WTC11 (cell line): ENCODE measurements at regions not wholly inside any gene's neighbourhood (a gene's known extent, or its start where the extent isn't known, plus 50 kb on each side); places are given as distances from the start of the nearest gene placed in this dataset.

ENCODE experiments used
- ATAC-seq: fragments of 200-7000 bp; cut with Tn5 transposase; 2 replicates; pipeline ENCODE4 v1.10.0; 2021; ENCODE audit warnings: mild to moderate bottlenecking, moderate library complexity
- CTCF ChIA-PET: fragments of 300-600 bp; sonication (Branson Sonifier 250); formaldehyde crosslinking; loops from one replicate; lab custom pipeline; 2021; ENCODE audit warnings: antibody characterized with exemption; lab: Charles Lee
- POLR2A ChIA-PET: fragments of 350-600 bp; sonication (Branson Sonifier 250); formaldehyde crosslinking; loops from one replicate; lab custom pipeline; 2021; ENCODE audit warnings: antibody characterized with exemption; lab: Charles Lee
- DNase-seq: peaks from one replicate; pipeline ENCODE4 v3.0.0; 2021; ENCODE audit warnings: low spot score
- H3K27ac Mint-ChIP-seq: 2 replicates; pipeline ENCODE4 v1.8.0; 2021; ENCODE audit warnings: mixed read lengths
- H3K27me3 Mint-ChIP-seq: 2 replicates; pipeline ENCODE4 v1.8.0; 2021; ENCODE audit warnings: low read depth, mild to moderate bottlenecking, moderate library complexity, mixed read lengths
- H3K36me3 Mint-ChIP-seq: 2 replicates; pipeline ENCODE4 v1.8.0; 2021; ENCODE audit warnings: mixed read lengths
- H3K4me1 Mint-ChIP-seq: 2 replicates; pipeline ENCODE4 v1.8.0; 2022; ENCODE audit warnings: mixed read lengths
- H3K4me3 Mint-ChIP-seq: 2 replicates; pipeline ENCODE4 v1.8.0; 2021; ENCODE audit warnings: mild to moderate bottlenecking, moderate library complexity, mixed read lengths
- H3K9me3 Mint-ChIP-seq: 2 replicates; pipeline ENCODE4 v1.8.0; 2021; ENCODE audit warnings: mixed read lengths
- ATF1 ChIP-seq: sonication (generic); formaldehyde crosslinking; IDR thresholded peaks from 2 replicates; pipeline ENCODE4 v1.8.1; 2023; ENCODE audit warnings: mild to moderate bottlenecking, moderate library complexity, missing genetic modification reagents
- ATF6 ChIP-seq: sonication (generic); formaldehyde crosslinking; IDR thresholded peaks from 2 replicates; pipeline ENCODE4 v1.8.1; 2023; ENCODE audit warnings: mild to moderate bottlenecking, missing genetic modification reagents
- E2F4 ChIP-seq: sonication (generic); formaldehyde crosslinking; IDR thresholded peaks from 2 replicates; pipeline ENCODE4 v1.8.1; 2022; ENCODE audit warnings: low read depth, mild to moderate bottlenecking, moderate library complexity, missing genetic modification reagents, borderline replicate concordance
- ELF4 ChIP-seq: sonication (generic); formaldehyde crosslinking; IDR thresholded peaks from 2 replicates; pipeline ENCODE4 v1.8.1; 2022; ENCODE audit warnings: low read depth, mild to moderate bottlenecking, moderate library complexity, missing genetic modification reagents
- MLX ChIP-seq: sonication (generic); formaldehyde crosslinking; IDR thresholded peaks from 2 replicates; pipeline ENCODE4 v1.8.1; 2023; ENCODE audit warnings: mild to moderate bottlenecking, missing genetic modification reagents, moderate library complexity
- MYBL2 ChIP-seq: sonication (generic); formaldehyde crosslinking; IDR thresholded peaks from 2 replicates; pipeline ENCODE4 v1.8.1; 2023; ENCODE audit warnings: mild to moderate bottlenecking, moderate library complexity, missing genetic modification reagents
- NFATC4 ChIP-seq: fragments of 250-450 bp; sonication (Bioruptor Pico); IDR thresholded peaks from 2 replicates; pipeline ENCODE4 v1.9.0; 2021; ENCODE audit warnings: mild to moderate bottlenecking
- NR1H2 ChIP-seq: sonication (generic); formaldehyde crosslinking; IDR thresholded peaks from 2 replicates; pipeline ENCODE4 v1.9.0; 2021; ENCODE audit warnings: mild to moderate bottlenecking, moderate library complexity, missing genetic modification reagents
- PRDM15 ChIP-seq: sonication (generic); formaldehyde crosslinking; IDR thresholded peaks from 2 replicates; pipeline ENCODE4 v1.8.0; 2022; ENCODE audit warnings: missing genetic modification reagents
- RELA ChIP-seq: sonication (generic); formaldehyde crosslinking; IDR thresholded peaks from 2 replicates; pipeline ENCODE4 v1.8.1; 2022; ENCODE audit warnings: missing genetic modification reagents, mild to moderate bottlenecking, borderline replicate concordance
- SMAD3 ChIP-seq: sonication (generic); formaldehyde crosslinking; IDR thresholded peaks from 2 replicates; pipeline ENCODE4 v1.8.0; 2022; ENCODE audit warnings: missing genetic modification reagents, mild to moderate bottlenecking, borderline replicate concordance
- SP1 ChIP-seq: sonication (generic); formaldehyde crosslinking; conservative IDR thresholded peaks from 2 replicates; pipeline ENCODE4 v1.8.1; 2022; ENCODE audit warnings: missing genetic modification reagents
- TEAD4 ChIP-seq: sonication (generic); formaldehyde crosslinking; IDR thresholded peaks from 2 replicates; pipeline ENCODE4 v1.8.0; 2022; ENCODE audit warnings: mild to moderate bottlenecking, missing genetic modification reagents
- ZNF263 ChIP-seq: sonication (generic); formaldehyde crosslinking; IDR thresholded peaks from 2 replicates; pipeline ENCODE4 v1.8.1; 2022; ENCODE audit warnings: low read depth, mild to moderate bottlenecking, moderate library complexity, missing genetic modification reagents
- TF ChIP-seq, protein P1 (sequence below): sonication (generic); formaldehyde crosslinking; conservative IDR thresholded peaks from 2 replicates; pipeline ENCODE4 v1.8.1; 2023; ENCODE audit warnings: mild to moderate bottlenecking, low read depth, missing genetic modification reagents, moderate library complexity
- TF ChIP-seq, protein P2 (sequence below): sonication (generic); formaldehyde crosslinking; IDR thresholded peaks from 2 replicates; pipeline ENCODE4 v1.8.1; 2023; ENCODE audit warnings: mild to moderate bottlenecking, missing genetic modification reagents, moderate library complexity
- TF ChIP-seq, protein P3 (sequence below): fragments of 250-450 bp; sonication (Bioruptor Pico); IDR thresholded peaks from 2 replicates; pipeline ENCODE4 v1.9.0; 2021; ENCODE audit warnings: mild to moderate bottlenecking
- TF ChIP-seq, protein P4 (sequence below): sonication (generic); formaldehyde crosslinking; IDR thresholded peaks from 2 replicates; pipeline ENCODE4 v1.8.0; 2022; ENCODE audit warnings: mild to moderate bottlenecking, missing genetic modification reagents
- TF ChIP-seq, protein P5 (sequence below): sonication (generic); formaldehyde crosslinking; conservative IDR thresholded peaks from 2 replicates; pipeline ENCODE4 v1.8.1; 2022; ENCODE audit warnings: mild to moderate bottlenecking, missing genetic modification reagents

GRCh38 chr13:38264363-38265131, 85.1 kb upstream of the UFM1 start:
- H3K27me3 Mint-ChIP-seq: no peaks in the 10 kb centered on the region
- H3K9me3 Mint-ChIP-seq: peaks cover 13% of the 10 kb centered on the region
- ATAC-seq (peak; percentile 24; the same call in 1 of the 2 replicates), DNase-seq (no peak)
- POLR2A ChIA-PET: no interaction called here
- no peak overlapping the region for H3K4me3 Mint-ChIP-seq
- CTCF ChIA-PET: no interaction called here
- H3K27ac Mint-ChIP-seq: no peak overlapping the region
- peaks cover 9% of the 10 kb centered on the region for H3K4me1 Mint-ChIP-seq
- TF ChIP-seq, protein P1, sequence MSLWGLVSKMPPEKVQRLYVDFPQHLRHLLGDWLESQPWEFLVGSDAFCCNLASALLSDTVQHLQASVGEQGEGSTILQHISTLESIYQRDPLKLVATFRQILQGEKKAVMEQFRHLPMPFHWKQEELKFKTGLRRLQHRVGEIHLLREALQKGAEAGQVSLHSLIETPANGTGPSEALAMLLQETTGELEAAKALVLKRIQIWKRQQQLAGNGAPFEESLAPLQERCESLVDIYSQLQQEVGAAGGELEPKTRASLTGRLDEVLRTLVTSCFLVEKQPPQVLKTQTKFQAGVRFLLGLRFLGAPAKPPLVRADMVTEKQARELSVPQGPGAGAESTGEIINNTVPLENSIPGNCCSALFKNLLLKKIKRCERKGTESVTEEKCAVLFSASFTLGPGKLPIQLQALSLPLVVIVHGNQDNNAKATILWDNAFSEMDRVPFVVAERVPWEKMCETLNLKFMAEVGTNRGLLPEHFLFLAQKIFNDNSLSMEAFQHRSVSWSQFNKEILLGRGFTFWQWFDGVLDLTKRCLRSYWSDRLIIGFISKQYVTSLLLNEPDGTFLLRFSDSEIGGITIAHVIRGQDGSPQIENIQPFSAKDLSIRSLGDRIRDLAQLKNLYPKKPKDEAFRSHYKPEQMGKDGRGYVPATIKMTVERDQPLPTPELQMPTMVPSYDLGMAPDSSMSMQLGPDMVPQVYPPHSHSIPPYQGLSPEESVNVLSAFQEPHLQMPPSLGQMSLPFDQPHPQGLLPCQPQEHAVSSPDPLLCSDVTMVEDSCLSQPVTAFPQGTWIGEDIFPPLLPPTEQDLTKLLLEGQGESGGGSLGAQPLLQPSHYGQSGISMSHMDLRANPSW (CRISPR knock-in tag): no peak
- TF ChIP-seq MYBL2 (CRISPR knock-in tag): no peak
- no peak for TF ChIP-seq RELA (CRISPR knock-in tag)
- no peak for TF ChIP-seq ELF4
- TF ChIP-seq PRDM15 (CRISPR knock-in tag): no peak
- TF ChIP-seq, protein P2, sequence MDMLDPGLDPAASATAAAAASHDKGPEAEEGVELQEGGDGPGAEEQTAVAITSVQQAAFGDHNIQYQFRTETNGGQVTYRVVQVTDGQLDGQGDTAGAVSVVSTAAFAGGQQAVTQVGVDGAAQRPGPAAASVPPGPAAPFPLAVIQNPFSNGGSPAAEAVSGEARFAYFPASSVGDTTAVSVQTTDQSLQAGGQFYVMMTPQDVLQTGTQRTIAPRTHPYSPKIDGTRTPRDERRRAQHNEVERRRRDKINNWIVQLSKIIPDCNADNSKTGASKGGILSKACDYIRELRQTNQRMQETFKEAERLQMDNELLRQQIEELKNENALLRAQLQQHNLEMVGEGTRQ (CRISPR knock-in tag): no peak
- no peak for TF ChIP-seq NFATC4
- TF ChIP-seq E2F4 (CRISPR knock-in tag): no peak
- TF ChIP-seq, all 79 proteins: peak for 0
- no peaks in the 10 kb centered on the region for H3K36me3 Mint-ChIP-seq

DNA sequence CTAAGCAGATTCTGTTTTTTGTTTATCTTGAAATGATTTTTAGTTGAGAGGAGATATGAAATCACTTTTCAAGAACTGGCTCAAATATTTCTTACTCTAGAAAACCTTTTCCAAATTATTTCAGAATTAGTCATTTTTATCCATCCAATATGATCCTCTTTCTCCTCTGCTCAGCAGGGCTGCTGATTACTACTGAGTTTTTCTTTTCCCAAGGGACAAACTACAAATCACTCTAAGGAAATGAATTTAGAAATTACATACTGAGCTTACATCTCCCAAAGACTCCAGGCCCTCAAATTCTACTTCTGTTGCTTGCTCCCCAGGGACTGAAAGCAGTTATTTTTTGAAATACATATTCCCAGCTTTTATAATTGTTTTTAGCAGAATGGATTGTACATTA, 87.4 kb upstream of the UFM1 start:
- no peak for ATAC-seq
- no peaks in the 10 kb centered on the region for H3K27me3 Mint-ChIP-seq
- no peak for TF ChIP-seq ATF6 (CRISPR knock-in tag)
- TF ChIP-seq, protein P3, sequence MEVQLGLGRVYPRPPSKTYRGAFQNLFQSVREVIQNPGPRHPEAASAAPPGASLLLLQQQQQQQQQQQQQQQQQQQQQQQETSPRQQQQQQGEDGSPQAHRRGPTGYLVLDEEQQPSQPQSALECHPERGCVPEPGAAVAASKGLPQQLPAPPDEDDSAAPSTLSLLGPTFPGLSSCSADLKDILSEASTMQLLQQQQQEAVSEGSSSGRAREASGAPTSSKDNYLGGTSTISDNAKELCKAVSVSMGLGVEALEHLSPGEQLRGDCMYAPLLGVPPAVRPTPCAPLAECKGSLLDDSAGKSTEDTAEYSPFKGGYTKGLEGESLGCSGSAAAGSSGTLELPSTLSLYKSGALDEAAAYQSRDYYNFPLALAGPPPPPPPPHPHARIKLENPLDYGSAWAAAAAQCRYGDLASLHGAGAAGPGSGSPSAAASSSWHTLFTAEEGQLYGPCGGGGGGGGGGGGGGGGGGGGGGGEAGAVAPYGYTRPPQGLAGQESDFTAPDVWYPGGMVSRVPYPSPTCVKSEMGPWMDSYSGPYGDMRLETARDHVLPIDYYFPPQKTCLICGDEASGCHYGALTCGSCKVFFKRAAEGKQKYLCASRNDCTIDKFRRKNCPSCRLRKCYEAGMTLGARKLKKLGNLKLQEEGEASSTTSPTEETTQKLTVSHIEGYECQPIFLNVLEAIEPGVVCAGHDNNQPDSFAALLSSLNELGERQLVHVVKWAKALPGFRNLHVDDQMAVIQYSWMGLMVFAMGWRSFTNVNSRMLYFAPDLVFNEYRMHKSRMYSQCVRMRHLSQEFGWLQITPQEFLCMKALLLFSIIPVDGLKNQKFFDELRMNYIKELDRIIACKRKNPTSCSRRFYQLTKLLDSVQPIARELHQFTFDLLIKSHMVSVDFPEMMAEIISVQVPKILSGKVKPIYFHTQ (CRISPR knock-in tag): no peak
- no peak for TF ChIP-seq TEAD4
- no peak for TF ChIP-seq SP1 (CRISPR knock-in tag)
- TF ChIP-seq SMAD3 (CRISPR knock-in tag): no peak
- no peak for TF ChIP-seq RELA (CRISPR knock-in tag)
- TF ChIP-seq MLX: no peak
- TF ChIP-seq, protein P4, sequence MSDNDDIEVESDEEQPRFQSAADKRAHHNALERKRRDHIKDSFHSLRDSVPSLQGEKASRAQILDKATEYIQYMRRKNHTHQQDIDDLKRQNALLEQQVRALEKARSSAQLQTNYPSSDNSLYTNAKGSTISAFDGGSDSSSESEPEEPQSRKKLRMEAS (CRISPR knock-in tag): no peak
- no peak for TF ChIP-seq ATF1 (CRISPR knock-in tag)
- TF ChIP-seq, protein P5, sequence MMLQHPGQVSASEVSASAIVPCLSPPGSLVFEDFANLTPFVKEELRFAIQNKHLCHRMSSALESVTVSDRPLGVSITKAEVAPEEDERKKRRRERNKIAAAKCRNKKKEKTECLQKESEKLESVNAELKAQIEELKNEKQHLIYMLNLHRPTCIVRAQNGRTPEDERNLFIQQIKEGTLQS: no peak
- no peak for TF ChIP-seq NR1H2 (CRISPR knock-in tag)
- no peak for TF ChIP-seq ZNF263 (CRISPR knock-in tag)

More for the DNA sequence above, 87.4 kb upstream of the UFM1 start:
- H3K27ac Mint-ChIP-seq: no peak overlapping the region
- ChIA-PET CTCF (no interaction called here), POLR2A (no interaction called here)
- peaks cover 5% of the 10 kb centered on the region for H3K4me1 Mint-ChIP-seq
- DNase-seq: no peak
- H3K9me3 Mint-ChIP-seq: no peaks in the 10 kb centered on the region
- no peaks in the 10 kb centered on the region for H3K36me3 Mint-ChIP-seq
- H3K4me3 Mint-ChIP-seq: no peak overlapping the region
